ENCODE measurements at regions not wholly inside any gene's neighbourhood (a gene's known extent, or its start where the extent isn't known, plus 50 kb on each side); places are given as distances from the start of the nearest gene placed in this dataset.
"Not testable (repeated sequence)": the region's sequence is repeated elsewhere in the genome, so short reads cannot be mapped to it uniquely, and the experiment has no call there.

- H3K9me3 ChIP-seq (ENCODE audit: control insufficient read depth, insufficient read depth, low read length); H4K5ac ChIP-seq (ENCODE audit: low read depth, low read length); H2BK20ac ChIP-seq (ENCODE audit: low read depth, low read length); H3K4me3 ChIP-seq (ENCODE audit: insufficient read depth, low read depth, low read length); dilution Hi-C loops (cut with HindIII; ENCODE audit: low sequenced_read_pairs, unreplicated experiment); CTCF ChIA-PET; H3K23ac ChIP-seq (ENCODE audit: low read depth, low read length); H3K4me1 ChIP-seq (ENCODE audit: control insufficient read depth, insufficient read depth, low read length); BruUV-seq (replicated peaks); POLR2A ChIA-PET (ENCODE audit: unreplicated experiment); H3K4me2 ChIP-seq (ENCODE audit: low read depth, low read length); H2BK120ac ChIP-seq (ENCODE audit: low read depth, low read length); H3K36me3 ChIP-seq (ENCODE audit: control insufficient read depth, insufficient read depth, low read length); H2BK15ac ChIP-seq (ENCODE audit: low read depth, low read length); intact Hi-C loops (cut with micrococcal nuclease); H2AFZ ChIP-seq (replicated peaks; ENCODE audit: low read length, poor library complexity); H2BK5ac ChIP-seq (ENCODE audit: low read depth, low read length, poor library complexity, severe bottlenecking); H3K4ac ChIP-seq (ENCODE audit: low read depth, low read length); ATAC-seq (ENCODE audit: low read depth); in situ Hi-C loops (cut with MboI; ENCODE audit: low sequenced_read_pairs); H4K8ac ChIP-seq (ENCODE audit: low read depth in 2 of 2, low read length in 2 of 2); H3K18ac ChIP-seq (ENCODE audit: low read depth, low read length); H2AK5ac ChIP-seq (ENCODE audit: low read depth, low read length); H4K20me1 ChIP-seq (ENCODE audit: insufficient read depth, low read length); H3K79me1 ChIP-seq (ENCODE audit: low read depth in 1 of 2, low read length in 2 of 2); H3K9me1 ChIP-seq (ENCODE audit: insufficient read depth, low read length); DNase-seq; H3K27ac ChIP-seq (ENCODE audit: insufficient read depth, low read length); H3K56ac ChIP-seq (ENCODE audit: extremely low read depth, insufficient read depth, low read length); H2AK9ac ChIP-seq (replicated peaks; ENCODE audit: low read depth, low read length, poor library complexity); H3K9ac ChIP-seq (ENCODE audit: low read depth, low read length); H4K91ac ChIP-seq (ENCODE audit: insufficient read depth, low read depth, low read length): not testable (repeated sequence)
- Histone ChIP-seq H3K27me3 (ENCODE audit: control insufficient read depth, insufficient read depth, low read length) (peaks cover 13% of the 10 kb centered on the region), H3K14ac (replicated peaks; ENCODE audit: low read depth, low read length) (peak overlapping the region; percentile 13; the same call in 1 of the 2 replicates)
- 69% methylated on average over 12 of the region's 17 CpGs; no CpG with 5 or more reads in 1 of the 2 experiments for WGBS, 2 experiments (ENCODE audit: extremely low coverage in 2 of 2, insufficient read length in 1 of 2)
Observed at GRCh38 chr18:10150576-10150975, 236.8 kb downstream of the VAPA start.

Data from IMR-90 (cell line).